ENCODE measurements at regions not wholly inside any gene's neighbourhood (a gene's known extent, or its start where the extent isn't known, plus 50 kb on each side); places are given as distances from the start of the nearest gene placed in this dataset.

DNA sequence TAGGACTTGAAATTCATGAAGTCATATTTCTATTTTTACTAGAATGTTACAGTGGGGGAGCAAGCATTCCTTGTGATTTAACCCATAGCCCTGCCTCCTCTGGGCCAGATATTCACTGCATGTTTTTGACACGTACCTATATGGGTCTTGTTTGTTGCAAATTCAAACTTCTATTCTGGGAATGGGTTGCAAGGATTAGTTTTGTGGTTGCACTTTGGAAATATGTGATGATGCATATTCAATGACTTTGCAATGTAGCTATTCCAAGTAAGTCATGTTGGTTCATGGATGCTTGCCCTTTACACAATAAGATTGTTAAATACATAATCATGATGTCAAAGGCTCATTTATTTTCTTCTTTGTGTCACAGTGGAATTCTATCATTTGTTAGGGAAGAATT lies 440.8 kb downstream of the TDRD3 start:
- FAIRE-seq, result no peak
- DNase-seq (ENCODE audit: low read depth in 1 of 2, low spot score in 2 of 2), result no peak
- Histone ChIP-seq H3K79me2 (ENCODE audit: control insufficient read depth in 1 of 2, insufficient read depth in 2 of 2, low read length in 2 of 2) (no peaks in the 10 kb centered on the region), H2BK120ac (replicated peaks; ENCODE audit: low read depth, low read length) (no peak overlapping the region), H2AFZ (ENCODE audit: low read length) (no peak overlapping the region), H3K27ac (ENCODE audit: low read depth, low read length) (no peak overlapping the region), H2BK5ac (ENCODE audit: low read depth, low read length) (no peak overlapping the region), H3K4me1 (replicated peaks in 1 of 4; ENCODE audit: control insufficient read depth in 3 of 4, insufficient read depth in 4 of 4, low read length in 3 of 4) (no peaks in the 10 kb centered on the region), H3K36me3 (ENCODE audit: control insufficient read depth in 2 of 4, insufficient read depth in 4 of 4, low read length in 3 of 4) (0 out of 8 replicates have a peak, but pooled peaks cover 0 to 4% (median 0%) of the 10 kb centered on the region in 4 experiments), H3K23me2 (ENCODE audit: low read depth, low read length) (no peaks in the 10 kb centered on the region), H3K4me3 (ENCODE audit: extremely low read depth in 1 of 4, insufficient read depth in 2 of 4, low read depth in 3 of 4, low read length in 4 of 4) (no peak overlapping the region), H3K14ac (ENCODE audit: insufficient read length) (no peak overlapping the region), H3K18ac (ENCODE audit: extremely low read depth, low read length) (no peak overlapping the region), H2BK20ac (ENCODE audit: low read length) (no peak overlapping the region), H3K4ac (replicated peaks; ENCODE audit: insufficient read length, low read depth, low read length) (no peak overlapping the region), H4K5ac (ENCODE audit: insufficient read length, low read depth, low read length) (no peak overlapping the region), H3K9ac (replicated peaks in 1 of 4; ENCODE audit: extremely low read depth in 1 of 4, low read depth in 3 of 4, low read length in 3 of 4) (no peak overlapping the region), H2BK15ac (ENCODE audit: low read length) (no peak overlapping the region), H3K9me3 (ENCODE audit: insufficient read depth in 2 of 2, low read depth in 1 of 2, low read length in 1 of 2) (peaks cover 9 to 10% of the 10 kb centered on the region in 2 experiments), H3K27me3 (replicated peaks in 1 of 4; ENCODE audit: control insufficient read depth in 3 of 4, extremely low read depth in 1 of 4, insufficient read depth in 3 of 4, low read length in 3 of 4) (no peaks in the 10 kb centered on the region), H4K91ac (replicated peaks; ENCODE audit: insufficient read length, low read length) (no peak overlapping the region), H4K8ac (ENCODE audit: extremely low read depth, insufficient read depth, low read length) (no peak overlapping the region), H2BK12ac (ENCODE audit: low read depth, low read length) (no peak overlapping the region), H4K20me1 (replicated peaks in 1 of 2; ENCODE audit: control insufficient read depth in 1 of 2, insufficient read depth in 2 of 2, low read length in 2 of 2) (no peaks in the 10 kb centered on the region), H3K4me2 (ENCODE audit: insufficient read depth in 1 of 2, low read depth in 2 of 2, low read length in 2 of 2) (no peak overlapping the region), H3K56ac (replicated peaks; ENCODE audit: insufficient read length, low read depth, low read length) (no peak overlapping the region), H3K79me1 (ENCODE audit: low read depth, low read length) (no peaks in the 10 kb centered on the region), H3K23ac (ENCODE audit: insufficient read length) (no peak overlapping the region), H2AK5ac (ENCODE audit: low read depth, low read length) (no peak overlapping the region)
- WGBS, 2 experiments (ENCODE audit: extremely low coverage in 1 of 2, insufficient coverage in 1 of 2, insufficient read length in 1 of 2, insufficient replicate concordance in 2 of 2, low coverage in 1 of 2, low lambda C conversion rate in 2 of 2, missing lambda C conversion rate in 1 of 2), result 89% methylated on average over 1 of the region's 1 CpG; no CpG with 5 or more reads in 1 of the 2 experiments
- ChIA-PET POLR2A (ENCODE audit: partially characterized antibody) (interaction anchor here (0.6 kb wide), 1 partner anchor 31 kb away, joined by 3 read pairs; no protein-coding TSS in a partner anchor), CTCF (ENCODE audit: partially characterized antibody) (interaction anchor here (1.0 kb wide), 1 partner anchor 10 kb away, joined by 3 read pairs; no protein-coding TSS in a partner anchor)
